H1 (cell line): ENCODE measurements at regions not wholly inside any gene's neighbourhood (a gene's known extent, or its start where the extent isn't known, plus 50 kb on each side); places are given as distances from the start of the nearest gene placed in this dataset.

Source experiments
- CTCF ChIA-PET: fragments of 300-600 bp; sonication (Branson Sonifier 250); formaldehyde crosslinking; loops from one replicate; lab custom pipeline; 2021; ENCODE audit not compliant: partially characterized antibody; lab: Charles Lee
- POLR2A ChIA-PET: fragments of 300-600 bp; sonication (Branson Sonifier 250); formaldehyde crosslinking; loops from one replicate; lab custom pipeline; 2021; ENCODE audit warnings: inconsistent platforms; ENCODE audit not compliant: partially characterized antibody; lab: Charles Lee
- DNase-seq, 2 experiments: peaks; one replicate each; pipeline versions ENCODE4 v3.0.0 to v3.0.0-alpha.2; 2010 to 2022; ENCODE audit warnings: low spot score in 2 of 2, low read depth in 1 of 2, mixed read lengths in 1 of 2
- FAIRE-seq: peaks from 2 replicates; lab custom pipeline; 2011; peaks lifted over from hg19 to GRCh38; lab: Jason Lieb, UNC
- H2AFZ ChIP-seq: 2 replicates; pipeline ENCODE4 v1.8.1; 2012; ENCODE audit warnings: low read length, inconsistent platforms
- H2AK5ac ChIP-seq: 2 replicates; pipeline ENCODE4 v1.6.1; 2013; ENCODE audit warnings: low read depth, low read length
- H2BK120ac ChIP-seq: replicated peaks from 2 replicates; pipeline ENCODE3; 2013; ENCODE audit warnings: low read depth, low read length, inconsistent platforms
- H2BK12ac ChIP-seq: 2 replicates; pipeline ENCODE4 v1.6.1; 2013; ENCODE audit warnings: low read depth, low read length
- H2BK15ac ChIP-seq: 2 replicates; pipeline ENCODE4 v1.6.1; 2013; ENCODE audit warnings: low read length
- H2BK20ac ChIP-seq: 2 replicates; pipeline ENCODE4 v1.6.1; 2013; ENCODE audit warnings: low read length
- H2BK5ac ChIP-seq: 2 replicates; pipeline ENCODE4 v1.6.1; 2013; ENCODE audit warnings: low read depth, low read length
- H3K14ac ChIP-seq: 2 replicates; pipeline ENCODE4 v1.6.1; 2013; ENCODE audit warnings: inconsistent platforms; ENCODE audit not compliant: insufficient read length
- H3K18ac ChIP-seq: 2 replicates; pipeline ENCODE4 v1.6.1; 2013; ENCODE audit warnings: low read length; ENCODE audit errors: extremely low read depth
- H3K23ac ChIP-seq: 2 replicates; pipeline ENCODE4 v1.6.1; 2013; ENCODE audit warnings: inconsistent platforms; ENCODE audit not compliant: insufficient read length
- H3K23me2 ChIP-seq: 2 replicates; pipeline ENCODE4 v1.6.1; 2013; ENCODE audit warnings: low read depth, low read length
- H3K27ac ChIP-seq: 2 replicates; pipeline ENCODE4 v1.6.1; 2011; ENCODE audit warnings: low read depth, low read length, inconsistent platforms
- H3K27me3 ChIP-seq, 4 experiments: replicated peaks in 1 of 4; 1 replicate in 1 of 4; 2 replicates in 3 of 4; pipeline versions ENCODE4 v1.6.1 to v1.8.1; 2011 to 2013; ENCODE audit warnings: low read length in 3 of 4, mild to moderate bottlenecking in 3 of 4, inconsistent platforms in 2 of 4, mixed read lengths in 2 of 4, moderate library complexity in 1 of 4; ENCODE audit not compliant: control insufficient read depth in 3 of 4, insufficient read depth in 3 of 4; ENCODE audit errors: extremely low read depth in 1 of 4
- H3K36me3 ChIP-seq, 4 experiments: 2 replicates each; pipeline versions ENCODE4 v1.6.1 to v1.8.1; 2011 to 2013; ENCODE audit warnings: mild to moderate bottlenecking in 4 of 4, low read length in 3 of 4, moderate library complexity in 2 of 4, control low read depth in 1 of 4, inconsistent platforms in 1 of 4; ENCODE audit not compliant: insufficient read depth in 4 of 4, control insufficient read depth in 2 of 4
- H3K4ac ChIP-seq: replicated peaks from 2 replicates; pipeline ENCODE3; 2013; ENCODE audit warnings: low read length, low read depth, mixed read lengths, inconsistent platforms; ENCODE audit not compliant: insufficient read length
- H3K4me1 ChIP-seq, 4 experiments: replicated peaks in 1 of 4; 1 replicate in 1 of 4; 2 replicates in 3 of 4; pipeline versions ENCODE4 v1.6.1 to v1.8.1; 2011 to 2013; ENCODE audit warnings: low read length in 3 of 4, inconsistent platforms in 2 of 4, mixed read lengths in 1 of 4; ENCODE audit not compliant: insufficient read depth in 4 of 4, control insufficient read depth in 3 of 4
- H3K4me2 ChIP-seq, 2 experiments: 2 replicates each; pipeline versions ENCODE4 v1.6.1 to v1.8.1; 2011 to 2013; ENCODE audit warnings: low read depth in 2 of 2, low read length in 2 of 2, control low read depth in 1 of 2, inconsistent platforms in 1 of 2, mild to moderate bottlenecking in 1 of 2; ENCODE audit not compliant: insufficient read depth in 1 of 2
- H3K4me3 ChIP-seq, 4 experiments: fragments of 200-600, 300-600 bp in 1 of 4; sonication (generic), shearing (Covaris generic), sonication (Bioruptor Twin) in 1 of 4; 2 replicates each; pipeline versions ENCODE4 v1.5.1 to v1.8.1; 2011 to 2016; ENCODE audit warnings: low read length in 4 of 4, low read depth in 3 of 4, control low read depth in 2 of 4, inconsistent platforms in 2 of 4, mild to moderate bottlenecking in 2 of 4, mixed read lengths in 1 of 4, moderate library complexity in 1 of 4; ENCODE audit not compliant: insufficient read depth in 2 of 4; ENCODE audit errors: extremely low read depth in 1 of 4
- H3K56ac ChIP-seq: replicated peaks from 2 replicates; pipeline ENCODE3; 2013; ENCODE audit warnings: low read depth, mild to moderate bottlenecking, mixed read lengths, low read length, inconsistent platforms; ENCODE audit not compliant: insufficient read length
- H3K79me1 ChIP-seq: 2 replicates; pipeline ENCODE4 v1.6.1; 2013; ENCODE audit warnings: low read depth, low read length, control low read depth
- H3K79me2 ChIP-seq, 2 experiments: 2 replicates each; pipeline versions ENCODE4 v1.6.1 to v1.8.1; 2012 to 2013; ENCODE audit warnings: low read length in 2 of 2, mild to moderate bottlenecking in 2 of 2, inconsistent platforms in 1 of 2; ENCODE audit not compliant: insufficient read depth in 2 of 2, control insufficient read depth in 1 of 2
- H3K9ac ChIP-seq, 4 experiments: replicated peaks in 1 of 4; 1 replicate in 1 of 4; 2 replicates in 3 of 4; pipeline versions ENCODE4 v1.6.1 to v1.8.1; 2011 to 2013; ENCODE audit warnings: low read depth in 3 of 4, low read length in 3 of 4, control low read depth in 2 of 4, mild to moderate bottlenecking in 2 of 4, moderate library complexity in 2 of 4, inconsistent platforms in 1 of 4; ENCODE audit errors: extremely low read depth in 1 of 4
- H3K9me3 ChIP-seq, 2 experiments: 2 replicates each; pipeline versions ENCODE4 v1.6.1 to v1.8.1; 2012 to 2013; ENCODE audit warnings: mild to moderate bottlenecking in 2 of 2, moderate library complexity in 2 of 2, control low read depth in 1 of 2, inconsistent platforms in 1 of 2, low read depth in 1 of 2, low read length in 1 of 2, mixed read lengths in 1 of 2; ENCODE audit not compliant: insufficient read depth in 2 of 2
- H4K20me1 ChIP-seq, 2 experiments: replicated peaks in 1 of 2; 2 replicates each; pipeline versions ENCODE3 to v1.8.1; 2011 to 2013; ENCODE audit warnings: inconsistent platforms in 2 of 2, low read length in 2 of 2, mild to moderate bottlenecking in 1 of 2; ENCODE audit not compliant: insufficient read depth in 2 of 2, control insufficient read depth in 1 of 2
- H4K5ac ChIP-seq: 2 replicates; pipeline ENCODE4 v1.6.1; 2013; ENCODE audit warnings: low read length, low read depth, mixed read lengths, inconsistent platforms; ENCODE audit not compliant: insufficient read length
- H4K8ac ChIP-seq: 2 replicates; pipeline ENCODE4 v1.8.0; 2013; ENCODE audit warnings: mild to moderate bottlenecking, moderate library complexity, low read length, inconsistent platforms; ENCODE audit not compliant: insufficient read depth; ENCODE audit errors: extremely low read depth
- H4K91ac ChIP-seq: replicated peaks from 2 replicates; pipeline ENCODE3; 2013; ENCODE audit warnings: low read length, mixed read lengths, inconsistent platforms; ENCODE audit not compliant: insufficient read length
- ASH2L ChIP-seq: fragments of 200-600, 300-600 bp; sonication (generic); IDR thresholded peaks from one replicate; pipeline ENCODE4 v1.7.1; 2017; ENCODE audit warnings: low read length
- CEBPB ChIP-seq: IDR thresholded peaks from 2 replicates; pipeline ENCODE4 v1.6.1; 2012; ENCODE audit warnings: low read depth, low read length
- CHD2 ChIP-seq: IDR thresholded peaks from 2 replicates; pipeline ENCODE4 v1.6.1; 2012; ENCODE audit warnings: low read length, improper control_type of control experiment
- HDAC6 ChIP-seq: IDR thresholded peaks from one replicate; pipeline ENCODE4 v1.7.1; 2012; ENCODE audit warnings: low read depth, mild to moderate bottlenecking, inconsistent platforms, low read length, moderate library complexity
- JUN ChIP-seq: IDR thresholded peaks from 2 replicates; pipeline ENCODE4 v1.6.1; 2011; ENCODE audit warnings: low read depth, mild to moderate bottlenecking, improper control_type of control experiment, low read length
- KDM5A ChIP-seq: fragments of 200-600 bp; IDR thresholded peaks from 2 replicates; pipeline ENCODE4 v1.7.1; 2012; ENCODE audit warnings: mild to moderate bottlenecking, low read length, inconsistent platforms, mixed read lengths
- NRF1 ChIP-seq: IDR thresholded peaks from 2 replicates; pipeline ENCODE4 v1.6.1; 2011; ENCODE audit warnings: mild to moderate bottlenecking, low read depth, low read length, improper control_type of control experiment
- POLR2A ChIP-seq, 2 experiments: IDR thresholded peaks; 1 replicate in 1 of 2; 2 replicates in 1 of 2; pipeline ENCODE4 v1.6.1; 2011; ENCODE audit warnings: low read depth in 2 of 2, low read length in 2 of 2, mild to moderate bottlenecking in 2 of 2; ENCODE audit errors: control extremely low read depth in 1 of 2
- POLR2AphosphoS5 ChIP-seq: IDR thresholded peaks from 2 replicates; pipeline ENCODE4 v1.6.1; 2011; ENCODE audit warnings: low read depth, low read length
- RNF2 ChIP-seq: fragments of 200-900, 300-1000 bp; sonication (generic); IDR thresholded peaks from 2 replicates; pipeline ENCODE4 v1.7.1; 2016; ENCODE audit warnings: borderline replicate concordance, low read depth, mild to moderate bottlenecking, antibody characterized with exemption, low read length; ENCODE audit not compliant: poor library complexity, severe bottlenecking; ENCODE audit errors: missing control alignments
- TBP ChIP-seq: IDR thresholded peaks from 2 replicates; pipeline ENCODE4 v1.6.1; 2011; ENCODE audit warnings: low read depth, low read length, improper control_type of control experiment
- WGBS, 2 experiments: shearing (Covaris generic) in 1 of 2; methylation state at CpG; one replicate each; pipeline versions ENCODE4 v1.1.6 to v1.1.7; 2013 to 2015; ENCODE audit warnings: low lambda C conversion rate in 2 of 2, mixed read lengths in 2 of 2, inconsistent platforms in 1 of 2, low coverage in 1 of 2, missing lambda C conversion rate in 1 of 2; ENCODE audit not compliant: insufficient replicate concordance in 2 of 2, insufficient coverage in 1 of 2, insufficient read length in 1 of 2; ENCODE audit errors: extremely low coverage in 1 of 2, missing lambda C conversion rate in 1 of 2; 5-methylcytosine and 5-hydroxymethylcytosine counted together
- TF ChIP-seq, protein P1 (sequence below): IDR thresholded peaks from 2 replicates; pipeline ENCODE4 v1.6.1; 2012; ENCODE audit warnings: inconsistent platforms
- TF ChIP-seq, protein P2 (sequence below): IDR thresholded peaks from 2 replicates; pipeline ENCODE4 v1.6.1; 2012; ENCODE audit warnings: low read length, inconsistent platforms

DNA sequence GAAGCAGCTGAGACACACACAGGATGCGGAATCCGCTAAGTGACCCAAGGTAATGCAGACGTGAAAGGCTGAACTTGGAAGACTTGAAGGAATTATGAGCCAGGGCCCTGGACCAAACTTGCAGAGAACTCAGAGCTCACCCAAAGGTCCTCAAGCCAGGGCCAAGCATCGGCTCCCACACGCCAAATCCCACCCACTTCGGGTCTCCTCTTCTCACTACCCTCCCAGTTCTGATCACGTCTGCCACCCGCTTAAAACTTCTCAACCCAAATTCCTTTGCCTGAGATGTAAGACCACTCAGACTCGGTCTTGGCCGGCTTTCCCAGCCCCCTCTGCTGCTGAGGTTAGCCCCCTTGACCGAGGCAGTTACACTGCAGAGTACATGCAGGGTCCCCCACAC is 130.1 kb downstream of the PSMG1 start:
- ChIA-PET CTCF (interaction anchor here (1.4 kb wide), 1 partner anchor 11 kb away, joined by 6 read pairs; no protein-coding TSS in a partner anchor), POLR2A (no interaction called here)
- no peak overlapping the region for H2BK5ac ChIP-seq
- no peak overlapping the region for H2BK15ac ChIP-seq
- H2AK5ac ChIP-seq = no peak overlapping the region
- no peak overlapping the region for H3K4me2 ChIP-seq
- H3K79me1 ChIP-seq = no peaks in the 10 kb centered on the region
- H3K23ac ChIP-seq = no peak overlapping the region
- no peak overlapping the region for H3K27ac ChIP-seq
- no peak overlapping the region for H2BK20ac ChIP-seq
- H3K18ac ChIP-seq = no peak overlapping the region
- H4K8ac ChIP-seq = no peak overlapping the region
- H3K14ac ChIP-seq = no peak overlapping the region
- H3K79me2 ChIP-seq = no peaks in the 10 kb centered on the region
- no peaks in the 10 kb centered on the region for H3K23me2 ChIP-seq
- H2AFZ ChIP-seq = no peak overlapping the region
- no peaks in the 10 kb centered on the region for H3K36me3 ChIP-seq
- H2BK120ac ChIP-seq = no peak overlapping the region
- H2BK12ac ChIP-seq = no peak overlapping the region
- no peak for FAIRE-seq
- H3K4me1 ChIP-seq = no peaks in the 10 kb centered on the region
- no peaks in the 10 kb centered on the region for H3K9me3 ChIP-seq
- no peak overlapping the region for H3K56ac ChIP-seq
- H4K91ac ChIP-seq = no peak overlapping the region
- no peak overlapping the region for H3K4ac ChIP-seq
- no peaks in the 10 kb centered on the region for H3K27me3 ChIP-seq
- no peak overlapping the region for H4K5ac ChIP-seq
- 82% methylated on average over 10 of the region's 11 CpGs; no CpG with 5 or more reads in 1 of the 2 experiments for WGBS, 2 experiments
- H3K9ac ChIP-seq = no peak overlapping the region
- no peaks in the 10 kb centered on the region for H4K20me1 ChIP-seq
- H3K4me3 ChIP-seq = no peak overlapping the region
- no peak for DNase-seq
- TF ChIP-seq ASH2L (no peak), KDM5A (no peak), NRF1 (no peak), CEBPB (no peak), CHD2 (no peak), RNF2 (no peak), JUN (no peak), HDAC6 (no peak), TBP (no peak), POLR2AphosphoS5 (no peak), POLR2A (IDR thresholded peaks at IDR 0.05; ENCODE audit: control extremely low read depth in 1 of 2, low read depth in 2 of 2, low read length in 2 of 2) (no peak)
- TF ChIP-seq, protein P1, sequence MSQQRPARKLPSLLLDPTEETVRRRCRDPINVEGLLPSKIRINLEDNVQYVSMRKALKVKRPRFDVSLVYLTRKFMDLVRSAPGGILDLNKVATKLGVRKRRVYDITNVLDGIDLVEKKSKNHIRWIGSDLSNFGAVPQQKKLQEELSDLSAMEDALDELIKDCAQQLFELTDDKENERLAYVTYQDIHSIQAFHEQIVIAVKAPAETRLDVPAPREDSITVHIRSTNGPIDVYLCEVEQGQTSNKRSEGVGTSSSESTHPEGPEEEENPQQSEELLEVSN = no peak
- TF ChIP-seq, protein P2, sequence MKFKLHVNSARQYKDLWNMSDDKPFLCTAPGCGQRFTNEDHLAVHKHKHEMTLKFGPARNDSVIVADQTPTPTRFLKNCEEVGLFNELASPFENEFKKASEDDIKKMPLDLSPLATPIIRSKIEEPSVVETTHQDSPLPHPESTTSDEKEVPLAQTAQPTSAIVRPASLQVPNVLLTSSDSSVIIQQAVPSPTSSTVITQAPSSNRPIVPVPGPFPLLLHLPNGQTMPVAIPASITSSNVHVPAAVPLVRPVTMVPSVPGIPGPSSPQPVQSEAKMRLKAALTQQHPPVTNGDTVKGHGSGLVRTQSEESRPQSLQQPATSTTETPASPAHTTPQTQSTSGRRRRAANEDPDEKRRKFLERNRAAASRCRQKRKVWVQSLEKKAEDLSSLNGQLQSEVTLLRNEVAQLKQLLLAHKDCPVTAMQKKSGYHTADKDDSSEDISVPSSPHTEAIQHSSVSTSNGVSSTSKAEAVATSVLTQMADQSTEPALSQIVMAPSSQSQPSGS = no peak
